ENCODE measurements at regions not wholly inside any gene's neighbourhood (a gene's known extent, or its start where the extent isn't known, plus 50 kb on each side); places are given as distances from the start of the nearest gene placed in this dataset.

DNA sequence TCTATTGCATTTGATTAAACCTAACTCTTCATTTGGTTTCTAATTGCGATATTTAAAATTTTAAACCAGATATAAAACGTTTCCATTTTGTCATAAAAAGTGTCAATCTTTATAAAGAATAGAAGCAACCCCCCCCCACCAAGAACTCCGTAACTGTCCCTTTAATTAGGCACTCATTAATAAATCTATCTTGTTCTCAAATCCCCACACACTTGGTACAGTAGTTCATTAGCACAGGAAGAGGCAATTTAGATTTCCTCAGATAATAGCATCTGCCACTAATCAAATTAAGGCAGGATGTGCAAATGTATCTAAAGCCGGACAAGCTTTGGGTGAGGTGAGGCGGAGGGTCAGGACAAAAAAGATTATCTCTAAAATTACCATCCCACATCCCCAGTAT is 1143.3 kb upstream of the AUTS2 start:
- TF ChIP-seq, protein P1, sequence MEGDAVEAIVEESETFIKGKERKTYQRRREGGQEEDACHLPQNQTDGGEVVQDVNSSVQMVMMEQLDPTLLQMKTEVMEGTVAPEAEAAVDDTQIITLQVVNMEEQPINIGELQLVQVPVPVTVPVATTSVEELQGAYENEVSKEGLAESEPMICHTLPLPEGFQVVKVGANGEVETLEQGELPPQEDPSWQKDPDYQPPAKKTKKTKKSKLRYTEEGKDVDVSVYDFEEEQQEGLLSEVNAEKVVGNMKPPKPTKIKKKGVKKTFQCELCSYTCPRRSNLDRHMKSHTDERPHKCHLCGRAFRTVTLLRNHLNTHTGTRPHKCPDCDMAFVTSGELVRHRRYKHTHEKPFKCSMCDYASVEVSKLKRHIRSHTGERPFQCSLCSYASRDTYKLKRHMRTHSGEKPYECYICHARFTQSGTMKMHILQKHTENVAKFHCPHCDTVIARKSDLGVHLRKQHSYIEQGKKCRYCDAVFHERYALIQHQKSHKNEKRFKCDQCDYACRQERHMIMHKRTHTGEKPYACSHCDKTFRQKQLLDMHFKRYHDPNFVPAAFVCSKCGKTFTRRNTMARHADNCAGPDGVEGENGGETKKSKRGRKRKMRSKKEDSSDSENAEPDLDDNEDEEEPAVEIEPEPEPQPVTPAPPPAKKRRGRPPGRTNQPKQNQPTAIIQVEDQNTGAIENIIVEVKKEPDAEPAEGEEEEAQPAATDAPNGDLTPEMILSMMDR (IDR thresholded peaks at IDR 0.05), result no peak
- TF ChIP-seq EP300 (IDR thresholded peaks at IDR 0.05) (no peak), POLR2A (IDR thresholded peaks at IDR 0.05) (no peak), POLR2AphosphoS5 (IDR thresholded peaks at IDR 0.05) (no peak)
- H3K27ac ChIP-seq, result no peak overlapping the region
- no peak for ATAC-seq (ENCODE audit: low FRiP score in 2 of 2)
- 71 to 76% methylated on average over 5 of the region's 5 CpGs for WGBS, 2 donors
- no peaks in the 10 kb centered on the region for H3K36me3 ChIP-seq
- DNase-seq, result no peak
- H3K27me3 ChIP-seq, result no peaks in the 10 kb centered on the region
- H3K4me3 ChIP-seq, result no peak overlapping the region
- peaks cover 0 to 6% (median 0%) of the 10 kb centered on the region in 4 donors for H3K9me3 ChIP-seq
- H3K4me1 ChIP-seq, result no peaks in the 10 kb centered on the region

DNA sequence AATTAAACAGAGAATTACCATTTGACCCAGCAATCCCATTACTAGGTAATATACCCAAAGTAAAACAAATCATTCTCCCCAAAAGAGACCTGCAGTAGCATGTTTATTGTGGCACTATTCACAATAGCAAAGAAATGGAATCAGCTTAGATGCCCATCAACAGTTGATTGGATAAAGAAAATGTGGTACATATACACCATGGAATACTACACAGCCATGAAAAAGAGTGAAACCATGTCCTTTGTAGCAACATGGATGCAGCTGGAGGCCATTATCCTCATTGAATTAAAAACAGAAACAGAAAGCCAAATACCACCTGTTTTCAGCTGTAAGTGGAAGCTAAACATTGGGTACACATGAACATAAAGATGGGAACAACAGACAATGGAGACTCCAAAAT is 1141.8 kb upstream of the AUTS2 start:
- TF ChIP-seq POLR2AphosphoS5 (IDR thresholded peaks at IDR 0.05), result no peak
- no peak for TF ChIP-seq EP300 (IDR thresholded peaks at IDR 0.05)
- no peak for TF ChIP-seq POLR2A (IDR thresholded peaks at IDR 0.05)
- TF ChIP-seq, protein P1 (IDR thresholded peaks at IDR 0.05), result no peak
- no peak overlapping the region for H3K27ac ChIP-seq
- H3K27me3 ChIP-seq, result no peaks in the 10 kb centered on the region
- no peak for DNase-seq
- H3K4me1 ChIP-seq, result no peaks in the 10 kb centered on the region
- no peak overlapping the region for H3K4me3 ChIP-seq
- no peaks in the 10 kb centered on the region for H3K36me3 ChIP-seq
- ATAC-seq (ENCODE audit: low FRiP score in 2 of 2), result no peak
- peaks cover 0 to 6% (median 0%) of the 10 kb centered on the region in 4 donors for H3K9me3 ChIP-seq

DNA sequence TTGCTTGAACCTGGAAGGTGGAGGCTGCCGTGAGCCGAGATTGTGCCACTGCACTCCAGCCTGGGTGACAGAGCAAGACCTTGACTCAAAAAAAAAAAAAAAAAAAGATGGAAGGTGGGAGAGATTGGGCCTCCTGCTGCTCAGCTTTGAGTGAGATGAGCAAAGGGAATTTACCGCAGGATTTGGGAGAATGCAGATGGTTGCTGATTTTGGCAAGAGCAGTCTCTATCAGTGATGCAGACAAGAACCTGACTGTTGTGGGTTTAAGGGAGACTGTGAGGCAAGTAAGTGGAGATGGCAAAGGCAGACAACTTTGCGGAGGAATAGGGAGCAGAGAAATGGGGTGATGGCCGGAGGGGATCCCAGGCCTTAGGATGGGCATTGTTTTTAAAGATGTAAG is 1140.8 kb upstream of the AUTS2 start:
- no peaks in the 10 kb centered on the region for H3K4me1 ChIP-seq
- WGBS, 2 donors, result 95 to 97% methylated on average over 5 of the region's 5 CpGs
- no peaks in the 10 kb centered on the region for H3K36me3 ChIP-seq
- no peaks in the 10 kb centered on the region for H3K27me3 ChIP-seq
- no peak for TF ChIP-seq POLR2A (IDR thresholded peaks at IDR 0.05)
- TF ChIP-seq, protein P1 (IDR thresholded peaks at IDR 0.05), result no peak
- no peak for TF ChIP-seq EP300 (IDR thresholded peaks at IDR 0.05)
- TF ChIP-seq POLR2AphosphoS5 (IDR thresholded peaks at IDR 0.05), result no peak
- no peak for DNase-seq
- no peak for ATAC-seq (ENCODE audit: low FRiP score in 2 of 2)
- H3K9me3 ChIP-seq, result peaks cover 0 to 6% (median 0%) of the 10 kb centered on the region in 4 donors
- no peak overlapping the region for H3K4me3 ChIP-seq
- no peak overlapping the region for H3K27ac ChIP-seq

DNA sequence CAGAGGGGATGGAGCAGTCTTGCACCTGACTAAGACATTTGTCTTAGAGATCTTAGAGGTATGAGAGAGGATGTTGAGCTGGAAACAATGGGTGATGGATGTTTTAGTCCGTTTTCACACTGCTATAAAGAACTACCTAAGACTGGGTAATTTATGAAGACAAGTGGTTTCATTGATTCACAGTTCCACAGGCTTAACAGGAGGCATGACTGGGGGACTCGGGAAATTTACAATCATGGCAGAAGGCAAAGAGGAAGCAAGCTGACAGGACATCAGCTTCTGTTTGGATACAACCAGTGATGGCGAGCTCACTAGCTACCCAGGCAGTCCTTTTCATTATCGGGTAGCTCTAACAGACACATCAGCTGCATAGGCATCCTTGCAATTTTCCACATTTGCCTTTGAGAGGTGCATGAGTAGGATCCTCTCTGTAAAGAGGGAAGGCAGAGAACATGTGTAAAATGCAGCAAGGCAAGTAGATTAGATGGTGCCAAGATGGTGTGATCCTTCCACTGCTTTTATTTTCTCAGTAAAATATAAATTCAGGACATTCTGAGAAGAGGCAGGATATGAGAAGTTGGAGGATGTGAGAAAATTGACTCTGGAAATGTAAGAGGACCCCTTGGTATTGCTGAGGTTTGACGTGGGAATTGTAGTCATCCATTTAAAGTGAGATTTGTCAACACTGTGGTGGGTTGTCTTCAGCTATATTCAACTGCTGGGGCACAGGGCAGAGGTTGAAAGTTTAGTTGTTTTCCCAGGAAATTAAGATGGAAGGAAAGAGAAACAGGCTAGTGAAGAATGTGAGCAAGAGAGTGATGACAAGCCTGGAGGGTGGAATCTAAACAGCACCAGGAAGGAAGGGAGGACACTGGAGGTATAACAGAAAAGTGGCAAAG is 1140.0 kb upstream of the AUTS2 start:
- ATAC-seq (ENCODE audit: low FRiP score in 2 of 2) (no peak), DNase-seq (no peak)
- Histone ChIP-seq H3K27ac (no peak overlapping the region), H3K4me1 (no peaks in the 10 kb centered on the region), H3K4me3 (no peak overlapping the region), H3K36me3 (no peaks in the 10 kb centered on the region), H3K27me3 (no peaks in the 10 kb centered on the region), H3K9me3 (peaks cover 0 to 6% (median 0%) of the 10 kb centered on the region in 4 donors)
- no peak for TF ChIP-seq POLR2AphosphoS5 (IDR thresholded peaks at IDR 0.05)
- TF ChIP-seq POLR2A (IDR thresholded peaks at IDR 0.05), result no peak
- TF ChIP-seq, protein P1 (IDR thresholded peaks at IDR 0.05), result no peak
- TF ChIP-seq EP300 (IDR thresholded peaks at IDR 0.05), result no peak
- WGBS, 2 donors, result 42 to 49% methylated on average over 5 of the region's 5 CpGs

DNA sequence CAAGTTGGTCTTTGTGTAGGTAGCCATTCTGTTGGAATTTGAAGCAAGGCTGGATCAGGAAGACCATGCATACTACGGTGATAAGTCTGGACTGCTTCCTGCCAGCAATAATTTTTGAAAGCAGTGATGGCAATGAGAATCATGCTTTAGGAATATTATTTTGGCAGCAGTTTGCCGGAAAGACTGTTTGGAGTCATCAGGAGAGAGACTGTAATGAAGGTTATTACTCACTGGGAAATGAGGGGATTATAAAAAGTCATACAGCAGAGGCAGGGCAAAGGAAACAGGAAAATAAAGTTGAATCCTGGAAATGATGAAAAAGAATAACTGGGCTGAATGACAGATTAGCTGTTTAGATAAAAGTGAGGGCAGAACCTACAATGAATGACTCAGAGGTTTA is 1136.8 kb upstream of the AUTS2 start:
- ATAC-seq (ENCODE audit: low FRiP score in 2 of 2) (peak in 1 of 2 donors; percentile 23), DNase-seq (no peak)
- Histone ChIP-seq H3K9me3 (peaks cover 0 to under 1% (median 0%) of the 10 kb centered on the region in 4 donors), H3K36me3 (no peaks in the 10 kb centered on the region), H3K4me3 (no peak overlapping the region), H3K4me1 (no peaks in the 10 kb centered on the region), H3K27me3 (no peaks in the 10 kb centered on the region), H3K27ac (no peak overlapping the region)
- no peak for TF ChIP-seq POLR2A (IDR thresholded peaks at IDR 0.05)
- TF ChIP-seq POLR2AphosphoS5 (IDR thresholded peaks at IDR 0.05), result no peak
- TF ChIP-seq, protein P1 (IDR thresholded peaks at IDR 0.05), result no peak
- TF ChIP-seq EP300 (IDR thresholded peaks at IDR 0.05), result no peak
- WGBS, 2 donors, result 19 to 44% methylated on average over 1 to 2 of the region's 2 CpGs
